Endothelial cell of umbilical vein (primary cell): ENCODE measurements at regions not wholly inside any gene's neighbourhood (a gene's known extent, or its start where the extent isn't known, plus 50 kb on each side); places are given as distances from the start of the nearest gene placed in this dataset.

Experiments used
- BruUV-seq: library from RNA; stranded (reverse); fragments of 400-500 nt; replicated peaks from 2 replicates; lab custom pipeline; 2021; lab: Mats Ljungman, UMichigan
- CTCF ChIA-PET: fragments of 300-600, 350-600 bp; sonication (Branson Sonifier 250); formaldehyde crosslinking; loops from one replicate; lab custom pipeline; 2021; ENCODE audit warnings: antibody characterized with exemption, inconsistent platforms; lab: Charles Lee
- POLR2A ChIA-PET: fragments of 300-600, 350-600 bp; sonication (Branson Sonifier 250); formaldehyde crosslinking; loops from one replicate; lab custom pipeline; 2021; ENCODE audit warnings: antibody characterized with exemption, inconsistent platforms; lab: Charles Lee
- DNase-seq: peaks from one replicate; pipeline ENCODE4 v3.0.0-alpha.2; 2011; ENCODE audit warnings: low read depth, low spot score
- FAIRE-seq: peaks from 2 replicates; lab custom pipeline; 2011; peaks lifted over from hg19 to GRCh38; lab: Jason Lieb, UNC
- H2AFZ ChIP-seq: 2 replicates; pipeline ENCODE4 v1.6.0; 2012; ENCODE audit warnings: low read depth, low read length, control low read depth, inconsistent platforms
- H3K27ac ChIP-seq: 2 replicates; pipeline ENCODE4 v1.5.1; 2011; ENCODE audit warnings: low read depth, mild to moderate bottlenecking, control low read depth, low read length, moderate library complexity; ENCODE audit not compliant: insufficient read depth
- H3K27me3 ChIP-seq, 2 experiments: 2 replicates each; pipeline versions ENCODE4 v1.6.0 to v1.6.1; 2011; ENCODE audit warnings: low read length in 2 of 2, mixed read lengths in 1 of 2; ENCODE audit not compliant: control insufficient read depth in 2 of 2, insufficient read depth in 2 of 2
- H3K36me3 ChIP-seq, 2 experiments: 2 replicates in 1 of 2; 3 replicates in 1 of 2; pipeline ENCODE4 v1.5.1; 2011; ENCODE audit warnings: low read length in 2 of 2, mild to moderate bottlenecking in 1 of 2, moderate library complexity in 1 of 2; ENCODE audit not compliant: control insufficient read depth in 2 of 2, insufficient read depth in 2 of 2; ENCODE audit errors: extremely low read depth in 1 of 2
- H3K4me1 ChIP-seq: 3 replicates; pipeline ENCODE4 v1.5.1; 2011; ENCODE audit warnings: mild to moderate bottlenecking, low read length; ENCODE audit not compliant: control insufficient read depth, insufficient read depth; ENCODE audit errors: extremely low read depth
- H3K4me2 ChIP-seq: 2 replicates; pipeline ENCODE4 v1.6.1; 2011; ENCODE audit warnings: low read length, control low read depth, mixed read lengths; ENCODE audit not compliant: insufficient read depth
- H3K4me3 ChIP-seq, 3 experiments: fragments of 200-600 bp in 1 of 3; sonication (generic), shearing (Covaris generic) in 1 of 3; replicated peaks in 1 of 3; 2 replicates each; pipeline ENCODE4 v1.5.1; 2011 to 2016; ENCODE audit warnings: control low read depth in 3 of 3, low read length in 3 of 3, mild to moderate bottlenecking in 2 of 3, inconsistent platforms in 1 of 3, low read depth in 1 of 3, moderate library complexity in 1 of 3; ENCODE audit not compliant: insufficient read depth in 1 of 3
- H3K79me2 ChIP-seq: 2 replicates; pipeline ENCODE4 v1.6.0; 2012; ENCODE audit warnings: low read length, inconsistent platforms; ENCODE audit not compliant: control insufficient read depth, insufficient read depth
- H3K9ac ChIP-seq: replicated peaks from 2 replicates; pipeline ENCODE3; 2011; ENCODE audit warnings: low read length, control low read depth; ENCODE audit not compliant: insufficient read depth; ENCODE audit errors: extremely low read depth
- H3K9me1 ChIP-seq: replicated peaks from 3 replicates; pipeline ENCODE4 v1.6.0; 2011; ENCODE audit warnings: mild to moderate bottlenecking, low read length; ENCODE audit not compliant: control insufficient read depth, insufficient read depth; ENCODE audit errors: extremely low read depth
- H3K9me3 ChIP-seq: replicated peaks from 2 replicates; pipeline ENCODE4 v1.5.1; 2012; ENCODE audit warnings: low read length, inconsistent platforms; ENCODE audit not compliant: control insufficient read depth, insufficient read depth
- H4K20me1 ChIP-seq: replicated peaks from 2 replicates; pipeline ENCODE3; 2011; ENCODE audit warnings: mild to moderate bottlenecking, low read length; ENCODE audit not compliant: control insufficient read depth, insufficient read depth; ENCODE audit errors: extremely low read depth
- CTCF ChIP-seq, 2 donors: IDR thresholded peaks; 1 replicate in 1 of 2; 2 replicates in 1 of 2; pipeline ENCODE4 v1.5.1; 2011; ENCODE audit warnings: low read length in 2 of 2, mild to moderate bottlenecking in 2 of 2, moderate library complexity in 2 of 2, control low read depth in 1 of 2, inconsistent platforms in 1 of 2, low read depth in 1 of 2; ENCODE audit not compliant: insufficient read depth in 1 of 2; ENCODE audit errors: extremely low read depth in 1 of 2
- EZH2 ChIP-seq: IDR thresholded peaks from 2 replicates; pipeline ENCODE4 v1.6.1; 2012; ENCODE audit warnings: borderline replicate concordance, low read depth, mild to moderate bottlenecking, moderate library complexity, low read length, inconsistent platforms; ENCODE audit not compliant: severe bottlenecking
- FOS ChIP-seq: IDR thresholded peaks from 2 replicates; pipeline ENCODE4 v1.6.1; 2011; ENCODE audit warnings: mild to moderate bottlenecking, low read length, moderate library complexity, borderline replicate concordance; ENCODE audit not compliant: insufficient read depth
- GATA2 ChIP-seq: IDR thresholded peaks from 2 replicates; pipeline ENCODE4 v1.7.0; 2011; ENCODE audit warnings: low read depth, mild to moderate bottlenecking, moderate library complexity, mixed read lengths, low read length; ENCODE audit not compliant: insufficient read length, insufficient read depth
- JUN ChIP-seq: IDR thresholded peaks from 2 replicates; pipeline ENCODE4 v1.6.1; 2011; ENCODE audit warnings: borderline replicate concordance, low read depth; ENCODE audit not compliant: insufficient read length, insufficient read depth
- MAX ChIP-seq: IDR thresholded peaks from 2 replicates; pipeline ENCODE4 v1.6.1; 2011; ENCODE audit not compliant: insufficient read depth, insufficient read length
- MYC ChIP-seq: IDR thresholded peaks from one replicate; pipeline ENCODE4 v1.6.1; 2011; ENCODE audit warnings: mild to moderate bottlenecking, low read depth, low read length
- POLR2A ChIP-seq: IDR thresholded peaks from 2 replicates; pipeline ENCODE4 v1.6.1; 2012; ENCODE audit warnings: low read depth, mild to moderate bottlenecking, control low read depth, low read length
- POLR2AphosphoS5 ChIP-seq: IDR thresholded peaks from 2 replicates; pipeline ENCODE4 v1.6.1; 2012; ENCODE audit warnings: low read depth, mild to moderate bottlenecking, control low read depth, low read length, moderate library complexity; ENCODE audit not compliant: insufficient read depth
- dilution Hi-C: fragments of 300-500 bp; cut with MboI; formaldehyde crosslinking; loops from one replicate; pipeline ENCODE4 v1.15.0; 2019; ENCODE audit warnings: low sequenced_read_pairs; ENCODE audit not compliant: extremely low pct_ligation_motif_present
- intact Hi-C: fragments of 100-400 bp; cut with micrococcal nuclease; formaldehyde crosslinking; loops from one replicate; pipeline ENCODE4 v1.10.0; 2022

- H3K9ac ChIP-seq, result no peak overlapping the region
- FAIRE-seq (peak; percentile 73), DNase-seq (peak; percentile 47)
- peak overlapping the region; percentile 81 for H2AFZ ChIP-seq
- POLR2A ChIA-PET, result no interaction called here
- CTCF ChIA-PET, result interaction anchor here (0.8 to 2.7 kb wide), 10 partner anchors 10 to 503 kb away, joined by 3 to 12 read pairs (median 4); no protein-coding TSS in a partner anchor
- H3K79me2 ChIP-seq, result no peaks in the 10 kb centered on the region
- no peaks in the 10 kb centered on the region for H4K20me1 ChIP-seq
- no TSS peak for BruUV-seq
- peaks cover 17% of the 10 kb centered on the region for H3K4me1 ChIP-seq
- H3K9me1 ChIP-seq, result no peaks in the 10 kb centered on the region
- H3K4me2 ChIP-seq, result peak overlapping the region; percentile 59
- dilution Hi-C loops, result no loop called here
- intact Hi-C loops, result no loop called here
- no peaks in the 10 kb centered on the region for H3K27me3 ChIP-seq
- peak overlapping the region; percentile 44 for H3K27ac ChIP-seq
- no peak overlapping the region for H3K4me3 ChIP-seq
- no peaks in the 10 kb centered on the region for H3K36me3 ChIP-seq
- TF ChIP-seq MYC (no peak), CTCF (IDR thresholded peaks at IDR 0.05; ENCODE audit: extremely low read depth in 1 of 2, insufficient read depth in 1 of 2, low read depth in 1 of 2, low read length in 2 of 2) (peak in 1 of 2 donors; percentile 10), GATA2 (peak; percentile 14), EZH2 (no peak), FOS (peak; percentile 66), JUN (no peak), MAX (no peak), POLR2AphosphoS5 (no peak), POLR2A (no peak)
- H3K9me3 ChIP-seq, result no peaks in the 10 kb centered on the region
Measured at GRCh38 chr18:10015941-10016819, 102.4 kb downstream of the VAPA start.
